ENCODE measurements at regions not wholly inside any gene's neighbourhood (a gene's known extent, or its start where the extent isn't known, plus 50 kb on each side); places are given as distances from the start of the nearest gene placed in this dataset.

DNA sequence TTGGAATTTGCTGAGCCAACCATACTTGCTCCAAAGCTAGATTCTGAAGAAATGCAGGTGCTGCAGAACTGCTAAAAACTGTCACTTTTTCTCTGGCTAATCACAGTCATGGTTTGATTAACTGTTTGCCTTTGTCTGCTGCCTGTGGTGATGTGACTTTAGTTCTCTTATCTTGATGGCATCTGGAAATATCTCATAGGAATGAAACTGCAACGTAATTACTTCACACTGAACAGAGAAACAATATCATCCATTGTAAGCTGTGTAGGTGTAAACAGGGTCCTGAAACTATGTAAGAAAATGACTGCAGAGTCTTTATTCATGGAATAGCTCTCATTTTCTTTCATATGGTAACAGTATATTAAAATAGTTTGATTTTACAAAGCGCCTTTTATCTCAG is 721.9 kb upstream of the HS3ST5 start:
- H4K20me1 ChIP-seq (ENCODE audit: control insufficient read depth, insufficient read depth, low read depth, low read length) = no peaks in the 10 kb centered on the region
- no peaks in the 10 kb centered on the region for H3K79me2 ChIP-seq (ENCODE audit: control insufficient read depth, low read length)
- no peaks in the 10 kb centered on the region for H3K4me1 ChIP-seq (ENCODE audit: control insufficient read depth, low read length)
- TF ChIP-seq EZH2phosphoT487 (IDR thresholded peaks at IDR 0.05; ENCODE audit: borderline replicate concordance, low read length) = no peak
- no peak for TF ChIP-seq CTCF (IDR thresholded peaks at IDR 0.05; ENCODE audit: low read depth, low read length, poor library complexity, severe bottlenecking)
- no peaks in the 10 kb centered on the region for H3F3A ChIP-seq (ENCODE audit: control insufficient read depth, insufficient read depth)
- H3K9me2 ChIP-seq (replicated peaks; ENCODE audit: control insufficient read depth, low read length) = no peaks in the 10 kb centered on the region
- H3K4me2 ChIP-seq (ENCODE audit: low read length) = no peak overlapping the region
- H3K9me3 ChIP-seq (ENCODE audit: control insufficient read depth, insufficient read depth, low read length) = no peaks in the 10 kb centered on the region
- H3K4me3 ChIP-seq (ENCODE audit: low read length) = no peak overlapping the region
- no peaks in the 10 kb centered on the region for H3K27me3 ChIP-seq (ENCODE audit: control insufficient read depth, low read length)
- no peak overlapping the region for H3K27ac ChIP-seq (ENCODE audit: low read depth, low read length)
- no peaks in the 10 kb centered on the region for H3K36me3 ChIP-seq (ENCODE audit: control insufficient read depth, low read length)

DNA sequence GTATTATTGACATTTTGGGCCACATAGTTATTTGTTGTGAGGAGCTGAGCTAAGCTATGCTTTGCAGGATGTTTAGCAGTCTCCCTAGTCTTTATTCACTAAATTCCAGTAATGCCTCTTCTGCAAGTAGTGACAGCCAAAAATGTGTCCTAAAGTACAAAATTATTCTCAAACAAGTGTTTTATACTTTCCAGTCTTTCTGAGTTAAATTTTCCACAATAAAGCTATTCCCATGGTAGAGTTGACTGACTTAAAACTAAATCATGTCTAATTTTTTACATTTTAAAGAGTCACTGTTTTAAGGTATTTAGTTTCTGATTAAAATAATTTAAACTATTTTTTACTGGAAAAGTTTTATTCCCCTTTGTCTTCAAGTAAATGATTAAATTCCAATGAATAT is 717.8 kb upstream of the HS3ST5 start:
- no peak for TF ChIP-seq CTCF (IDR thresholded peaks at IDR 0.05; ENCODE audit: low read depth, low read length, poor library complexity, severe bottlenecking)
- no peak for TF ChIP-seq EZH2phosphoT487 (IDR thresholded peaks at IDR 0.05; ENCODE audit: borderline replicate concordance, low read length)
- H3K4me2 ChIP-seq (ENCODE audit: low read length) = no peak overlapping the region
- H3K4me1 ChIP-seq (ENCODE audit: control insufficient read depth, low read length) = no peaks in the 10 kb centered on the region
- H4K20me1 ChIP-seq (ENCODE audit: control insufficient read depth, insufficient read depth, low read depth, low read length) = no peaks in the 10 kb centered on the region
- H3K4me3 ChIP-seq (ENCODE audit: low read length) = no peak overlapping the region
- no peaks in the 10 kb centered on the region for H3K36me3 ChIP-seq (ENCODE audit: control insufficient read depth, low read length)
- no peaks in the 10 kb centered on the region for H3K9me3 ChIP-seq (ENCODE audit: control insufficient read depth, insufficient read depth, low read length)
- no peaks in the 10 kb centered on the region for H3K79me2 ChIP-seq (ENCODE audit: control insufficient read depth, low read length)
- no peak overlapping the region for H3K27ac ChIP-seq (ENCODE audit: low read depth, low read length)
- H3F3A ChIP-seq (ENCODE audit: control insufficient read depth, insufficient read depth) = no peaks in the 10 kb centered on the region
- no peaks in the 10 kb centered on the region for H3K9me2 ChIP-seq (replicated peaks; ENCODE audit: control insufficient read depth, low read length)
- H3K27me3 ChIP-seq (ENCODE audit: control insufficient read depth, low read length) = no peaks in the 10 kb centered on the region

DNA sequence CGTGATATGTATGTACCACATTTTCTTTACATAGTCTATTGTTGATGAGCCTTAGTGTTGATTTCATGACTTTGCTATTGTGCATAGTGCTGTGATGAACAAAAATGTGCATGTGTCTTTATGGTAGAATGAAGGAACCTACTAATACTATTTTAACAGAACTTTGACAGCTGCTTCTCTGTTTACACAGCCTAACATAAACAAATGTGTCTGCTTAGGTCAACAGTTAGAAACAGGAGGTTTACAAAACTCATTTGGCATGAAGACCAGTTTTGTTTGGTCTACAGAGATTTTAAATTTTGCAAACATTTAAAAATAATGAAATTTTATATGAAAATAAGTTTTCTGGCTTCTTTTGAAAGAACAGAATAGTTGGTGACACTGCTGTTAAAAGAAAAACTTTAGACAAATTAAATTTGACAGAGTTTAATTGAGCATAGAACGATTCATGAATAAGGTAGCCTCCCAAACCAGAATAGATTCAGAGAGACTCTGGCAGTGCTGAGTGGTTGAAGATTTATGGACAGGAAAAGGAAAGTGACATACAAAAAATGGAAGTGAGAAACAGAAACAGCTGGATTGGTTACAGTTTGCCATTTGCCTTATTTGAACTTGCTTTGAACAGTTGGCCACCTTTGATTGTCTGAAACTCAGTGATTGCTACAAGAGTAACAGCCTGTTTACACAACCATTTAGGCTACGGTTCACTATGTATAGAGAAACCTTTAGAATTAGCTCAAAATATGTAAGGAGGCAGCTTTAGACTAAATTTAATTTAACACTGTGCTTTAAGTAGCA is 715.8 kb upstream of the HS3ST5 start:
- Histone ChIP-seq H3K4me2 (ENCODE audit: low read length) (no peak overlapping the region), H3K9me3 (ENCODE audit: control insufficient read depth, insufficient read depth, low read length) (no peaks in the 10 kb centered on the region), H3K4me3 (ENCODE audit: low read length) (no peak overlapping the region), H3K27me3 (ENCODE audit: control insufficient read depth, low read length) (no peaks in the 10 kb centered on the region), H3K27ac (ENCODE audit: low read depth, low read length) (no peak overlapping the region), H3K79me2 (ENCODE audit: control insufficient read depth, low read length) (no peaks in the 10 kb centered on the region), H3K4me1 (ENCODE audit: control insufficient read depth, low read length) (no peaks in the 10 kb centered on the region), H3F3A (ENCODE audit: control insufficient read depth, insufficient read depth) (no peaks in the 10 kb centered on the region), H3K36me3 (ENCODE audit: control insufficient read depth, low read length) (no peaks in the 10 kb centered on the region), H3K9me2 (replicated peaks; ENCODE audit: control insufficient read depth, low read length) (no peaks in the 10 kb centered on the region), H4K20me1 (ENCODE audit: control insufficient read depth, insufficient read depth, low read depth, low read length) (no peaks in the 10 kb centered on the region)
- TF ChIP-seq EZH2phosphoT487 (IDR thresholded peaks at IDR 0.05; ENCODE audit: borderline replicate concordance, low read length) (no peak), CTCF (IDR thresholded peaks at IDR 0.05; ENCODE audit: low read depth, low read length, poor library complexity, severe bottlenecking) (no peak)
